GM21529 (cell line): ENCODE measurements at regions not wholly inside any gene's neighbourhood (a gene's known extent, or its start where the extent isn't known, plus 50 kb on each side); places are given as distances from the start of the nearest gene placed in this dataset.
"Not testable (repeated sequence)": the region's sequence is repeated elsewhere in the genome, so short reads cannot be mapped to it uniquely, and the experiment has no call there.

ENCODE experiments used
- ATAC-seq: cut with Tn5 transposase; IDR thresholded peaks from one replicate; pipeline ENCODE4 v1.9.1; 2021; ENCODE audit not compliant: unreplicated experiment

DNA sequence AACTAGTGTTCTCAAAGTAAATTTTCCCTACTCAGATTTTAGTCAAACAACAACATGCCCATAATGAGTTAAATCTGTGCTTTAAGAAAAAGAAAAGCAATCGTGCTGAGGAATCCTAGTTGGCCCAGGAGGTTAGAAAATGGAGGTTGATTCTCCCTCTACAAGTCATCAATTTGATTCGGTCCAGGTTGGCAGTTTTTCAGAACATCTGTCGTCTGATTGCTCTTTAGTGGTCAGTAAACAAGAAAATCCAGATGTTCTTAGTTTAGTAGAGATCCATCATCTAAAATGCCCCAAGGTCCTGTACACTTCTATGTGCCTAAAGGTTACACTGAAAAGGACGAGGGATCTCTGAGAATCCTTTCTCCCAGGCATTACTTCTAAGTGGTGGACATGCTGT is 659.2 kb downstream of the MTRR start:
- ATAC-seq = no peak

DNA sequence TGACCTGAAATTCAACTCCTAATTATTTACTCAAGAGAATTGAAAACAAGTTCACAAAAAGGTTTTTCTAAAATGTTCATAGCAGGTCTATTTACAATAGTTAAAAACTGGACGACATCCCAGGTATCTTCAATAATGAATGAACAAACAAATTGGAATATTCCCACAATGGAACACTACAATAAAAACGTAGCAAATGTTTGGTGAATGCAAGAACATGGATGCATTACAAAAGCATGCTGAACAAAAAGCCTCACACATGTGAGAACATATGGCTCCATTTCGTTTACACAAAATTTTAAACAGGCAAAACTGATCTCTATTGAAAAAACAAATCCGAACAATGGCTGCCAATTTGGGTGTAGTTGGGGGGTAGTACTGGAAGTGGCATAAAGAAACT is 669.9 kb downstream of the MTRR start:
- ATAC-seq = no peak

DNA sequence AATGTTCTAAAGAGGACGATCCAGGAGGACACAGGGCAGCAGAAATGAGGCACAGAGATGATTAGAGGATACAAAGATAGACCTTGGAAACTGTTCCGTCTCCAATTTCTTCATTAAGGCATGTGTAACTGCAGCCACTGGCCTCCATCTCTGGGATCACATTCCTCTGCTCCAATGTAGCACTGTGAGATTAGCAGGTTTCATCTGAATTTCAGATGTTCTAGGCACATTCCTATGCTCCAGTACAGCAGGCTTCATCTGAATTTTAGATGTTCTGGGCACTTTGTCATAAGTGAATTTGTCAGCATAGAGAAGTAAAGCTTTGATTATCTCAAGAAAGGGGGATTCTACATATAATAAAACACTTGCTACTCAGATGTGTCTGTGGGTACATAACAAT is 671.4 kb downstream of the MTRR start:
- ATAC-seq = no peak

DNA sequence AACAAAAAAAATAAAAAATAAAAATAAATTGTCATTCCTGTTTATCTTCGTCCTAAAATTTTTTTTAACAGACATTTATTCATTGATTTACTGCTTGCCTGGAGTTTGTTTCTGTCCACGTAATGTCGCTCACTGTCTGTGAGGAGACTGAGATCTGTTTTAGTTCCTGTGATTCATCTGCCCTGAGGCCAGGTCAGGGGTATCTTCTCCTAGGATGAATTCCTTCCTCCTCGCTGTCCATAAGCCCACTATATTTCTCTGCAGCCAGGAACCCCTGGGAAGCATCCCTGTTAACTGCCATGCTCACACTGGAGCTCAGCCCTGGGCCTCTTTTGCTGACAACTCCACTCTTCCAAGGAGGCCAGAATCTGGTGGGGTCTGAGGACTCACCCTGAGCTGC is 682.0 kb downstream of the MTRR start:
- ATAC-seq = no peak

DNA sequence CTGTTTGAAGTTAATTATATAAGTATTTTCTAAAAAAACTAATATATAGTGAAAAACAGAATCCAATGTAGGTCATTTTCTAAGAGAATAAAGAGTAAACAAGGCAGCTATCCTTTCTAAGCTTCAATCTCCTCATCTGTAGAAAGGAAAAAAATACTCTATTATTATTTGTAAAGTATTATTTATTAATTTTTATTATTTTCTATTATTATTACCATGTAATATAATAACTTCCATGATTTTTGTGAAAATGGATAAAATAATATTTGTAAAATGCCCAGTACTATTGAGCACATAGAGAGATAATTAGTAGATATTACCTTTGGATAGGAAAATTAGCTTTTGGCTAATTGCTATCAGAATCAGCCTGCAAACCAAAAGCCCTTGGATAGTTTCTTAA is 684.4 kb downstream of the MTRR start:
- no peak for ATAC-seq

DNA sequence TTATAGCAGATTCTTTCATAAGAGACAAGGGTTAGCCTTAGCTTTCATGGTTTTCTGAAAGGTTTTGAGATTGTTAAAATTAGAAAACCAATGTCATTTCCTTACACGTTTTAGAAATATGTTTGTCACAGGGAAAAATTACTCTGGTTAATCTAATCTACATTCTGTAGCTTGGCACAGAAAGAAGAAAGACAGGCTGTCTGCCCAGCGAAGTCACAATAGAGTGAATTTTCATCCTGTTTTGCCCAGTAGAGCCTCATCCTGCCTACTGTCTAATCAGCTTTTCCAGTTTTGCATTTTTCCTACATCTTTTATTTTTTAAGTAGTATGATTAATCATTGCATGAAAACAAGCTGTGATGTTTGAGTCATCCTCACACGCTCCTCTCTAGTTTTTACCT is 688.8 kb downstream of the MTRR start:
- ATAC-seq = no peak

DNA sequence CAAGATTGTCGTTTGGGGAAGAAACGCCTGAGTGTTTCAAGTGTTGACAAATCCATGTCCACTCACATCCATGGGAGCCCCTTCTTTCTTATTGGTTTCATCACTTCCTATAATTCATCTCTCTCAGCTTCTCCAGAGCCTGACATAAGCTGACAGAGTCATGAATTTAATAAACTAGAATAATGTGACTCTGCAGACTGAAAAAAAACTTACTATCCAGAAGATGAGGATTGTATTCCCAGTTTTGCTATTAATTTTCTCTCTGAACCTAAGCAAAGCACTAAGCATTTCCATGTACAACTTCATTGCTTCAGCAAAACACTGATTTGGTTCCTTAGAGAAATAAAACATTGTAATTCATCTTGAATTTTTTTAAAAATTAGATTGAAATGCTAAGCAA is 691.8 kb downstream of the MTRR start:
- ATAC-seq = no peak

DNA sequence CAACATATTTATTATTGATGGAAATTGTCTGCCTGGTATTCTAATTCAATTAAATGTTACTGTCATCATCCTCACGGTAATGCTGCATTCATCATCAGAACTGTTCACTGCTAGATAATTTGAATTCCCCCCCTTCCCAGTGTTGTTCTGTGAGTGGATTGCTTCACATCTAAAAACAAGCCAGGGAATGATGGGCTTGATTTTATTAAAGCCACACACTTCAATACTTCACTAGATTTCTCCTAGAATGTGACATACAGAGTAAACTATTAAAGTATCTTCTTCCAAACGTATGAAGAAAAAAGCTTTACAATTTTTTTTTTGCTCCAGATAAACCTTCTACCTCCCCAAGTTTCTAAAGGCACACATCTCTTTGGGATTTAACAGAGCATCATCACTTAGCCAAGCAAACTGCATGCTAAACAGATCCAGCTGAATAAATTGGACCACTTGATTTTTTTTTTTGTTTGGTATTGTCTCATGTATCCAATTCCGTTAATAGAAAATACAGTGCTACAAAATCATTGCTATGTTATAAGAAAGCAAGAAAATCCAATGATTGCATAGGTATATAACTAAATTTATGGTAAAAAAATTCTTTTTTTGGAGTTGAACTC is 692.4 kb downstream of the MTRR start:
- ATAC-seq = no peak

DNA sequence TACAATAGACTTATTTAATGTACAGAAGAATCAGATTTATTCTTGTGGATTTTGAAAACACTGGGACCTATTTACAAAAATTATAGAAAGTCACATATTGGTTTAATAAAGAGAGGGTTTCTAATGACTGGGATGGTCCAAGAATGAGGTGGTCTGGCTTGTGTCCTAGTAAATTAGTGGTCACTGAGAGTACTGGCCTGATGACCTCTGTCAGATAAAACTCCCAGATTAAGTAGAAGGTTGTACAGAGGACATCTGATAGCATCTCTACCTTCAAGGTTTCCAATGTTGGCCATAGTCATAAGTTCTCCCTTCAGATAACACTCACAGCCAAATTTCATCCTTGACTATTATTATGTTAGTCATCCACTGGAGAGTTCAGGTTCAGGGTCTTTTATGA is 692.9 kb downstream of the MTRR start:
- no peak for ATAC-seq

DNA sequence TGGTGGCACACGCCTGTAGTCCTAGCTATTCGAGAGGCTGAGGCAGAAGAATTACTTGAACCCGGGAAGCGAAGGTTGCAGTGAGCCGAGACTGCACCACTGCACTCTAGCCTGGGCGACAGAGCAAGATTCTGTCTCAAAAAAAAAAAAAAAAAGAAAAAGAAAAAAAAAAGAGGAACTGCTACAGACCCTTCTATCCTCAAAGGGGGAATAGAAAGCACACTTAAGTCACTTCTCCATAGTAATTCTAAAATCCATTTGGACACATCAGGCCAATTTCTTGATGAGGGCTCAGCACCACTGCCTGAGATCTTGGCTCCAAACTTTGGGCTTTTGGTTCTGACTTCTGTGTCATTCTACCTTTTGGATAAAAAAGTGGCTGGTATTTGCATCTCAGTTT is 694.6 kb downstream of the MTRR start:
- not testable (repeated sequence) for ATAC-seq

DNA sequence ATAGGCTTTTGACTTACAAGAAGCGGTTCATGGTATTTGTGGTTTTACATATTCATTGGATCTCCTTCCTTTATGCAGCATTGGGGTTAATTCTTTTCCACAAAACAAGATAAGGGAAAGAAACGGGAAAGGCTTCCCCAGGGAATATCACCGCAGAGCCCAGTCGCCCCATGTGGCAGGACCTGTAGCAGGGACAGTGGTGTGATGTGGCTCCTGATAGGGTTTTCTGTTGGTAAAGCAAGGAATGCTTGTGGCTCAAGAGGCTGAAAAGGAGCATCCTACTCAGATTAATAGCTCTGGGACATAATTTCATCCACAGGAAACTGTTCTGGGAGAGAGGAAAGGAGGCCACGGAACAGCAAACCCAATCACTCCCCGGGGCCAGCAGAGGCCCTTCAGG is 699.9 kb downstream of the MTRR start:
- ATAC-seq = no peak

DNA sequence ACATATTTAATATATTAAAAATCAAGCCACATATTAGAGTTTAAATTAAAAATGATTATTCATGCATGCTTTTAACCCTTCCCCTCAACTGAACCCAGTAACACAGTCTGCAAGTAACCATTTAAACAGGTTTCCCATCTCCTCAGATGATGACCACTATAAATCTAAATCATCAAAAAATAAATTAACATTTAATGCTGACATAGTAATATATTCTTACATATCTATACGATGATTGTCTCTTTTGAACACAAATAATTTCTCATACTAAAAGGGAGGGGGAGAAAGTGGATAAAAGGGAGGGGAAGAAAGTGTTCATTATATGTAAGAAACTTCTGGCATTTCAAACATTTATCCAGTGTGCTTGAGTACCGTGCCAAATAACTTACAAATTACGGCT is 701.6 kb downstream of the MTRR start:
- ATAC-seq = no peak

DNA sequence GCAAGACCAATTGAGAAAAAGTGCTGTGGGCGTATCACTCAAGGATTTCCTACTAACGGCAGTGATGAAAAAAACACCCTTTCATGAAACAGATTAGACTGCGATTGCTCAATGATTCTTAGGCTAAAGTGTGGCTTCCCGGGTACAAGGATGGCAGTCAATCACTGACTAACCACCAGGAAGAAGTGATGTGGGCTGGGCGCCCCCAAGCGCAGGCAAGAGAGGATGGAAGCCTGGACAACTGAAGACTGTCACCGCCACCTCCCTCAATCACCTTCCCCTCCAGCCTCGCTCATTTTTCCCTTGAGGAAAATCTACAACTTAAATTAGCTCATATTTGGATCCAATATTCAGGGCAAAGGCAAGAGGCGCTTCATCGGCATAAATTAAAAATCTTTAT is 707.2 kb downstream of the MTRR start:
- ATAC-seq = no peak

DNA sequence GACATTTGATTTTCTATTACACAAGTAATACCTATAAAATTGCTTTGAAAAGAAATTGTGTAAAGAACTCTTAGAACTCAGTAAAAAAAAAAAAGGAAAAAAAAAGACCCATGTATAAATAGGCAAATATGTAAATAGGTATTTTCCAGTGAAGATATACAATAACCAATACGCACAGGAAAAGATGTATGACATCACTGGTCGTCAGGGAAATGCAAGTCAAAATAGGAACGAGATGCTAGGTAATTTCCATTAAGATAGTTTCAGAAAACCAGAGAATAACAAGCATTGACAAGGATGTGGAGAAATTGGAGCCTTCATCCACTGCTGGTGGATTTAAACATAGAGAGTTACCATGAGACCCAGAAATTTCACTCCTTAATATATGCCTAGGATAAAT is 708.8 kb downstream of the MTRR start:
- peak; percentile 70 for ATAC-seq

DNA sequence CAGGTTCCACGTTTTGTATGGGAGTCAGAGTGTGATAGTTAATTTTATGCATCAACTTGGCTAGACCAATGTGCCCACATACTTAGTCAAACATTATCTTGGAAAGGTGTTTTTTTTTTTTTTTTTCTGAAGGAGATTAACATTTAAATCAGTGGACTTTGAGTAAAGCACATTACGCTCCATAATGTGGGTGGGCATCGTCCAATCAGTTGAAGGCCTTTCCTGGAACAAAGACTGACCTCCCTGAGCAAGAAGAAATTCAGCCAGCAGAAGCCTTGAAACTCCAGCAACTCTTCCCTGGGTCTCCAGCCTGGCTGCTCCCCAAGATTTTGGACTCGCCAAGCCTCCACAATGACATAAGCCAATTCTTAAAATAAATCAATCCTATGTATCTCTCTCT is 711.4 kb downstream of the MTRR start:
- ATAC-seq = no peak

DNA sequence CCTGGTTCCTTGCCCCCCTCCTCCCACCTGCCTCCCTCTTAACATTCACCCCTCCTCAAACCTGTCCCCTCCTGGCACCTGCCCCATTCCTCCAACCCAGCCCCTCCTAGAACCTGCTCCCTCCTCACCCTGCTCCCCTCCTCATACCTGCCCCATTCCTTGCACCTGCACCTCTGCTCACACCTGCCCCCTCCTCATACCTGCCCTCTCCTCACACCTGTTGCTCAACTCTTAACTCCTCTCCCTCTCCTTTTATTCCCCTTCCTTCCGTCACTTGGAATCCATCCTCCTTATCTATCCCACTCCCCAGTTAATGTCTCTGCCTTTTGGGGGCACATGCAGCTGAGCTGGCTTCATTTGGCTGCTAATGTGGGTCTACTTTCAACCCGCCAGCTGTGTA is 712.1 kb downstream of the MTRR start:
- no peak for ATAC-seq

DNA sequence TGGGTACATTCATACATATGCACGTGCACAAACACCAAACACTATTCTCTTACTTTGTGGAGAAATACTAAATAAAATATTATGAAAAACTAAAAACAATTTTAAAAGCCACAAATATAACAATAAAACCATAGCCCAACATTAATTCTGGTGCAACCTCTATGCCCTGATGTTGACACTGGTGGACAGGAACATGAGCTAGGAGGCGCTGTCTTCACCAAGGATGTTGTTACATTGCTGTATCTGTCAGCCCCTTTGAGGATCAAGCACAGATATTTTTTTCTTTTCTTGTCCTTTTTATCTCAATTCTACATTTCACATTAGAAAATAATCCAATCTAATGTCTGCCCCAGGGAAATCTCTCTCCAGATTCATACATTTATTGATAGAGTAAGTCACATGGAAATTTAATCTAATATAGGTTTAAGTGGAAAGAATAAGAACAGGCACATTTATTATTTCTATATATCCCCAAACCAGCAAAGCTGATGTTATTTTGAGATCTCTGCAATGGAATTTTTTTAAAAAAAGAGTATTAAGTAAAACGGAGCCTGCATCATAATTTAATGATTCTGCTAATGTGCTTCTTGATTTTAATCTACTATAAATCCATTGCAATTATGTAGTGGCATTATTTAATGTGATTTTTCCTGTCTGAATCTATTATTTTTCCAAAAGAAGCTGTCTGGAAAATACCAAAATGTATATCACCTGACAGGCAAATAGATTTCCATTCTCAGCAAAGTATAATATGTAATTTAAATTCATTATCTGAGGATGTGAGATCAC is 716.5 kb downstream of the MTRR start:
- no peak for ATAC-seq

DNA sequence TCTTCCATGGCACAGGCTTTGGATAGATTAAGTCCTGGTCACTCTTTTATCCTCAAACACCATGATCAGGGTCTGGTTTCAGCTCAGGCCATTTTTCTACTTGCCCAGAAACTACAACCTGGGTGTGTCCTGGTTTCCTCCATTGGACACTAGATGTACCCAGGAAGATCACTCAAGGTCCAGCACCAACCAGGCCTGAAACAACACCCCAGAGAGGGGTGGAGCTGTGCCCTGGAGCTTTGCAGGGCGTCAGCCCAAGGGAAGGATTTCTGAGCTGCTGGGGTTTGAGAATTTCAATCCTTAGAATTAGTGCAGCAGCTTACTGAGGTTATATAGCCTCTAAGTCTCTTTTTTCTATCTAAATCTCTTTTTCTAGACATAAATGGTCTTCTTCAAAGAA is 722.0 kb downstream of the MTRR start:
- ATAC-seq = no peak

DNA sequence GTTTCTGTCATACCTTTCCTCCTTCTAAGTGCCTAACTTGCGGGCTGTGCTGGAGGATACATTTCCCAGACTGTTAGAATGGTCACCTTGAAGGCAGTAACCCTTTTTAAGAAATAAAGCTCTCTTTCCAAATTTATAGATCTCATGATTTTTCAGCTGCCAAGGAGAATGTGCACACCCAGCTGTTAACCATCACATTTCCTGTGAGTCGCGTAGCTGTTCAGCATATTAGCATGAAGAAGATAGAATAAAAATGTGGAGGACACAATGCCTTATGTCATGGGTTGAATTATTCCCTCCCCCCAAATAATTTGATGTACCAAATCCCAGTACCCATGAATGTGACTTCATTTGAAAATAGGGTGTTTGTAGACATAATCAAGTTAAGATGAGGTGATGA is 729.4 kb downstream of the MTRR start:
- no peak for ATAC-seq

DNA sequence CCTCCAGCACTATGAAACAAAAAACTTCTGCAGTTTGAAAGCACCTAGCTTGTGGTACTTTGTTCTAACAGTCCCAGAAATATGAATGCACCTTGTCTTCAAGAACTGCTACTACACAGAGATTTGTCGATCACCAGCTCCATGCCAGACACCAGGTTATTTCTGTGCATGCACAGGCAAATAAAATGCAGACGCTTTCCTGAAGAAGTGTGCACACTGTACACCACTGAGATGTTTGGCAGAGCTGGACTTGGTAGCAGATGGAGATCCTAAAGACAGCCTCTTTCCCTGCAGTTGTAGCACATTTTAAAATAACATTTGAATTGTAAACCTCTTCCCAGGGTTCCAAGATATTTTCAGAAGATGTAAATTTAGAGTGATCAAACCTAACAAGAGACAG is 730.0 kb downstream of the MTRR start:
- no peak for ATAC-seq

DNA sequence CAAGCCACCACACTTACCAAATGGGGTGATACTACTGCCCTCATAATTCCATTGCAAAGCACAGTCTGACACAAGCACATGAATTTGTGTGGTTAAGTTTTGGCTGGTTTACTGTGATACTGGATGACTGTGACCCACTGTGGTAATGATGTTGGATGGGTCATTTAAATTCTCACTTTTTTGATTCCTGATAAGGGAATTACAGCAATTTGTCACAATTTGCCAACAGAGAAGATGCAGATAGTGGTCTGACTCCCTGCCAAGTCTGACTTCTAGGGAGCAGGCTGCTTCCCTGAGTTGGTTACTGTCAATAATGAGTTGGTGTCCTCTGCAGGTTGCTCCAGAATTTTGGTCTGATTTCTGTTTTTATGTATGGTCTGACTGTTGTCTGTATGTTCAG is 731.9 kb downstream of the MTRR start:
- no peak for ATAC-seq

DNA sequence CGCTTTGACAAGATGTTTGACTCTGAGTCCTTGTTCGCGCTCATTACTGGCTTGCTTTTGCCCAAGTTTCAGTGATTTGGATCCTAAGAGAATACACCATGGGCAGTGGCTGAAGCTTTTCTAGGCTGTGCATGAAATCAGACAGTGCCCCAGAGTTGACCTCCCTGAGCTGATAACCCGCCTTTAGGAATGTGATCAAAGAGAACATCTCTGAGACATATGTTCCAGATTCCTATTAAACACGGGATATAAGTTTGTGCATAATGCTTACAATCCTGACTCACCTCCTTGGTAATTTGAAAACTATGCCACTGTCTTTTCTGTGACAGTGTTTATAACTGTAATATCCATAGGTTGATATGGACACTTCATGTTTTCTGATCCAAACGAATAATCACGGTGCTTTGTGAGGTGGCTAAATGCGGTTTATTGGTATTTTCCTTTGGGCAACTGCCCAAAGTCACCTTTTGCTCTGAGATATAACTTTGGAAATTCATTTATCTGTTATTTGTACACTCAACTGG is 732.9 kb downstream of the MTRR start:
- ATAC-seq = no peak

DNA sequence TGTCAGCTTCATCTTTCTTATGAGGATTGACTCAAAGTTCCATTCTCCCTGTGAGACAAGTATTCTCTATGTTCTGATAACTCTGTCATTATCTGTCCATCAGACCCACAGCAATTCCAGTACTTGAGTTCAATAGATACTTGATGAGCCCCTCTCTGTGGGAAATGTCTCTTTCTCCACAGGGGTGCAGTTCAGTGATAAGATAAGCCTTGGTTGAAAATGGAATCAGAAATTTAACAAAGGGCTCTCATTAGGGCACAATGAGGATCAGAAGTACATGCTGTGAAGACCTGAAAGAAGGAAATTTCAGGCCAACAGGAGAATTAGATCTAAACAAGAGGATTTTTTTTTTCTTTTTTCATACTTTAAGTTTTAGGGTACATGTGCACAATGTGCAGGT is 737.3 kb downstream of the MTRR start:
- no peak for ATAC-seq
